NCI-H748 (cell line): ENCODE measurements at regions not wholly inside any gene's neighbourhood (a gene's known extent, or its start where the extent isn't known, plus 50 kb on each side); places are given as distances from the start of the nearest gene placed in this dataset.

Experiments
- DNase-seq: peaks from one replicate; lab custom pipeline; 2025; ENCODE audit not compliant: unreplicated experiment; lab: John Stamatoyannopoulos, UW

- DNase-seq, result no peak
Observed at GRCh38 chr2:153308466-153308865, 170.1 kb downstream of the RPRM start.

DNA sequence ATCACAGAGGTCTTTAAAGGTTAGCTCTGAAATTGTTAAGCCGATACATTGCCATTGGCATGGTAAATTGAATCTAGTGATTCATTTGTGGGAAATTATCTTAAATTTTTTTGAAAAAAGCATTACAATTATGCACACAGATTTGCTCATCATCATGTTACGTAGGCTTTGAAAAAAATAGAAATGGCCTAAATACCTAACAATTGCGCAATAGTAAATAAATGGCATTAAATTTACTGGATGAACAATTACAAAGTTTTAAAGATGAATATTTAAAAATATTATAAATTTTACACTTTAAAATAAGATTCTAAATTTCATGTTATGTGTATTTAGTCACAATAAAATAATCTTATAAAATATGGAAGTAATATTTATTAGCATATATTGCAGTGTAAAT, 171.3 kb downstream of the RPRM start:
- DNase-seq, result no peak

- DNase-seq, result no peak
Observed at GRCh38 chr2:153299809-153300208, 178.8 kb downstream of the RPRM start.

DNA sequence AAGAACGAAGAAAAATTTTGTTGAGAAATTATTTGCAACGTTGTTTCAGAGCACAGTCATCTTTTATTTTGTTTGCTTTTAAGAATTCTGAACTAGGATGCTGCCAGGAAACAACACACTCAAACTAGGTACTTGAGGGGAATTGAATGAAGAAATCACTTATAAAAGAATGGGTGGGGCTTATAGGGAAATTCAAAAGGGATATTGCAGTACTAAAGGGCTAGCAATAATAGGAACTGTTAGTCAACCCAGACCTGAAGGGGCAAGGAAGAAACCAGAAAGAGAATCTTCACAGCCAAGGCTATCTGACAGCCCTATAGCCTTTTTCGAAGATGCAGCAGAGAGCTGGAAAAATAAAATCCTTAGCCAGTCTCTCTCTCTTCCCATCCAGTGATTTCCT, 179.3 kb downstream of the RPRM start:
- DNase-seq, result no peak

DNA sequence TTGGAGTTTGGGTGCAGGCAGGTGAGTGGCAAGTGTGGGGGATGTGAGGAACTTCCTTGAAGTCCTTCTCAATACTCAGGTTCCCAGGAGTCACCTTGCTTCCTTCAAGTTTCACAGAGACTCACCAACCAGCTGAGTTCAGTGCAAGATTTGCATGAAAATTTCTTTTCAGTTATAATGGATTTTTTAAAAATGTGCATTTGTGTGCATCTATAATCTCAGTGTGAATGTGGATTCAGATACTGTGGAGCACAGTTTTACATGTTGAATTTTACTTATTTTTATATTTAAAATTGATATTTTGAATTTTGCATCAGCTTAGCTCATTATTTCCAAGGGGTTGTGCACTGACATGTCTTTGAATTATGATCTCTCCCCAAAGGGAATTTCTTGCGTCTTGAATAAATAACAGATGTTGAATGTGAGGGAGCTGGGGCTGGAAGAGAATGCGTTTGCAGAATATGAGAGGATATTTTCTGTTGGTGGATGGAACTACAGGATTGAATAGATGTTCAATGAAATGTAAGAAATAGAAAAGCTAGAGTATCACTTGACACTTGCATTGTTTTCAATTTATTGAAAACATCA, 184.3 kb downstream of the RPRM start:
- DNase-seq, result no peak

DNA sequence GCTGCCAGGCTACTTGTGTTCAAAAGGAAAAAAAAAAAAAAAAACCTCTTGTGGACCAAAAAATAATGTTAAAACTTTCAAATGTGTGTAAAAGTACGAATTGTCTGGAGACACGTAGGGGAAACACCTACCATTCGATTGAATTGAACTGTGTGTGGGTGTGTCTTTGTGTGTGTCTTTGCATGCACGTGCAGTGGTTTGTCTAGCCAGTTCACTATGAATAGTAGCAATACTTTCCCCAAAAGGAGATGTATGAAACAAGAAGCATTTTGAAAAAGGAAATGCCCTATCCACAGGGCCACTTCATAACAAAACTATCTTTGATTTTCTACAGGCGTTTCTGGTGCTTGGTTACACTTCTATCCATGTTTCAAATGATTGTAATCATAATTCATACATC, 186.8 kb downstream of the RPRM start:
- no peak for DNase-seq

GRCh38 chr2:153287109-153287801, 191.3 kb downstream of the RPRM start:
- peak; percentile 90 for DNase-seq

GRCh38 chr2:153268941-153269461, 209.6 kb downstream of the RPRM start:
- no peak for DNase-seq

GRCh38 chr2:153256876-153257275, 221.7 kb downstream of the RPRM start:
- peak; percentile 80 for DNase-seq

- DNase-seq, result peak; percentile 35
Observed at GRCh38 chr2:153246636-153247035, 231.9 kb downstream of the RPRM start.

- DNase-seq, result no peak
Observed at GRCh38 chr2:153235516-153235915, 243.0 kb downstream of the RPRM start.

GRCh38 chr2:153232464-153232863, 246.1 kb downstream of the RPRM start:
- DNase-seq, result no peak

- peak; percentile 84 for DNase-seq
Observed at GRCh38 chr2:153230977-153231376, 247.6 kb downstream of the RPRM start.

DNA sequence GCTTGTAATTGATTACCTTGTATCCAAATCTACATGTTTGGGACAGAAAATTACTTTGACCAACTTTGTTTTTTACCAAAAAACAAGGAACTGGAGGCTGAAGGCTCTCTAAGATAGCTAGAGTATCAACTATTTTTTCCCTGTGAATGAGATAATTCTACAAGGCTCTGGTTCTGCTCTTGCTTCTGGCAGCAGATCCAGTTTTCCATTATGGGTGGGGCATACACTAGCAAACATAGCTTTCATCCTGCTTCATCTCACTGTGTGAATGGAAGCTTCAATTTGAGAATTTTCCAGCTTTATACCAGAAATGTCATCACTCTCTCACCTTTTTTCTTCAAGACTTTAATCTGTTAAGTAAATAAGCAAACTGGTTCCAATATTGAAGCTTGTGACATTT, 249.7 kb downstream of the RPRM start:
- peak; percentile 25 for DNase-seq

DNA sequence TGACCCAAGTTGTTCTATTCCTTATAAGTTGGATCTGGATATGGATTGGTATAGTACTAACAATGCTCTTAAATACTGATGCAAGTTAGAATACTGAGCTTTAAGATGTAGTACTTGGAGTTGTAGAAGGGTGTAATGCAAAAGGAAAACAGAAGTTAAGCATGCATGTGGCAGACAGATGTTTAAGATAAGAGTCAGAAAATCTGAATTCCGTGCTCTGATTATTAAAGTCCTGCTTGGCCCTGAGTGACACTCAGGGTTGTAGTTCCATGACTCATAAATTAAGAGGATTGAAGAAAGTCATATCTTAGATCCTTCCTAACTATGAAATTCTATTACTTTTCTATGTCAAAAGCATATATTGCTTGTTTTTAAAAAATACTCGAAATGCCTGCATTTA, 250.6 kb downstream of the RPRM start:
- no peak for DNase-seq

DNA sequence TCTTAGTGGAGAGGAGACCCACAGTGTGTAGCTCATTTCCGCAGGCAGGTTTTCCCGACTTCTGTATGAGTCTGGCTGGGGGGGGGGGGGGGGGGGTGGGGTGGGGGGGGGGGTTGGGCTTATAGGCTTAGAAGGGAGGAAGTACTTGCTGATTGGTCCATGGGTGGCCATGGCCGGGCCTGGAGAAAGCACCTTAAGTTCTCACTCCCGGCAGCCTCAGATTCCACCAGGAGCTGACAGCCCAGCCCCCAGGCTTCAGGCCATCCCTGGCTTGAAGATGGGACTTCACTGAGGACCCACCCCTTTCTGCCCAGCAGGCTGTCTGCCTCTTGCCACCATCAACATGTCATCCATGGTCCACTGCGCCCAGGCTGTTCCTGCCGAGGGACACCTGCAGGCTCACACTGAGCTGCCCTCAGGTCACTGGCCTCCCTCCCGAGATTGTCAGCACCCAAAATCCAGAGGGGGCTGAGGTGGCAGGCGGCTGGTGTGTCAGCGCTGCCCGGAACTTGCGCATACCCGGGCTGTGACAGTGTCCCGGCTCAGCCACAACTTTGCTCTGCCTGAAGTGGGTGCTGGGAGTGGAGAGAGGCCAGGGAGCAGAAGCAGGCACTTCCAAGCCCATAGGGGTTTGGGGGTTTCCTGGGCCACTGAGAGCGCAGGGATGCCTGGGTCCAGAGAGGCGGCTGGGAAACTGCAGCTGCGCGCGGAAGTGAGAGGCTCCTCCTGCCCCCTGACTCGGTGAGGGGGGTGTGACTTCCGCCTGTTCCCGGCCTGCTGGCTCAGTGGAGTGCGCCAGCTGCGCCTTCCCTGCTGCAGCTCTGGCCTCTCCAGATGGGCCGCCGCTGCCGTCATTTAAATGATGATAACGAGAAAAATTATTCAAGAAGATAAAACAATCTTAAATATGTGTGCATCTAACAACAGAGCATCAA, 256.1 kb downstream of the RPRM start:
- DNase-seq, result peak; percentile 15

- DNase-seq, result no peak
Observed at GRCh38 chr2:153221506-153221905, 257.1 kb downstream of the RPRM start.

- DNase-seq, result no peak
Observed at GRCh38 chr2:153221087-153221486, 257.5 kb downstream of the RPRM start.

DNA sequence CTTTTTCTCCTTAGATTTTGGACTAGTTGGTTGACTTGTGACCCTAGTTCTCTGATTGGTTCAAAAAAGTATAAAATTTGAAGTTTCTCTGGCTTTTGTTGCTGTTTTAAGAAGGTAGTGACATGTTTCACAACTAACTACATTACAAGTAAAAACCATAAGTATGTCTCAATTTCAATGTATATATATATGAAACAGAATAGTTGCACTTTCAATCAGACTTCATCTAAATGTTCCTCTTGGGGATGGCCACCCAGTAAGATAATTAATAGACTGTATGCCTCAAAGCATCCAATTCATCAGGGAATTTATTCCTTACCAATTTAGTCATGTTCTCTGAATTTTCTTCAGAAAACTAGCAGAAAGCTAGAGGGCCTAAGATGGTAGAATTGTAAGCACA, 259.7 kb downstream of the RPRM start:
- no peak for DNase-seq

DNA sequence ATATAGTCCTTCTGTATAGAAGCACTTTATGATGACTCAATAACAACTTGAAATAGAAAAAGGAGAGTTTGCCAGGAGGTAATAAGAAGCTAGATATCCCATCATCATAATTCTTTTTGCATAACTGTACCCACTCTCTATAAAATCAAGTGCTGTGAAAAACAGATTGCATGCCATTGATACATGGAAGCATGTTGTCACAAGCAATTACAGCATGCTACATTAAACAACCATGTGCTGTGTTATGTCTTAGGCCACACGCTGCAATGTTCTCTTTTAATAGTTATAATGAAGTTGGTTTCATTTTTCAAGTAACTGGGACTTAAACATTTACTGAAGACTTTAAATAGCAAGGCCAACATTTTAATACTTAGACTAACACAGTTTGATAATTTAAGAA, 264.2 kb downstream of the RPRM start:
- DNase-seq, result no peak

DNA sequence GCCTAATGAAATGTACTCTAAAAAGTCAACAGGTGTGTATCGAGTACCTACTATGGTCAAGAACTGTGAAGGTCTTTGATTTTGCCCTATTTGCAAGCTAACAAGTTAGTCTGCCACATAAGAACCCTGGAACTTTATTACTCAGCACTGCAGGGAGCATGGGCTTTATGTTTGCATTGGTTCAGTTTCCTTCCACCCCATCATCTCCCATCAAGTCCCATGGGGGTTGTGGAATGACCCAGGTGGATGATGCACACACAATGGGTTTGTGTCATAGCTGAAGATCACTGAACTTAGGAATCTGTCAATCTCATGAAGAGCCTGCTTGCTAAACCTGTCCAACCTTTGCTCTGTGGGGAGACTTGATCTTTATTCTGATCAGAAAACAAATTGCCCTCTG, 265.5 kb downstream of the RPRM start:
- no peak for DNase-seq
